ENCODE measurements at regions not wholly inside any gene's neighbourhood (a gene's known extent, or its start where the extent isn't known, plus 50 kb on each side); places are given as distances from the start of the nearest gene placed in this dataset.

DNA sequence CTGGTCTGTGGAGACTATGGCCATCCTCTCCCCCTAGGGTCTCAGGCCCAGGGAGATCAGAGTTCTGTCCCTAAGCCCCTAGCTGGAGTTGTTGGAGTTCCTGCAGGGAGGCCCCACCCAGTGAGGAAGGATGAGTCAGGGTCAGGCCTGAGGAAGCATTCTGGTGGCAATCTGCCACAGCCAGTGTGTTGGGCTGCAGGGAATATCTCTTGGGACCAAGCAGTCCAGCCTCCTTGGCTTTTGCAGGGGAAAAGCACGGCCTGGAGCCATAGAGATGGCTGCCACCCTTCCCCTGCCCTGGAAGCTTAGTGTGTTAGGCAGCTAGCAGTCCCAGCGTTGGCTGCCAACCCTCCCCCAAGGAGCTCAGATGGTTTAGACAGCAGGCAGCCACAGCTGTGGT, 202.4 kb downstream of the RTL9 start:
- Histone ChIP-seq H3K36me3 (replicated peaks) (no peaks in the 10 kb centered on the region), H3K4me1 (no peaks in the 10 kb centered on the region), H3K4me3 (no peak overlapping the region), H3K9me3 (peaks cover 8% of the 10 kb centered on the region), H3K27me3 (ENCODE audit: low read depth) (no peaks in the 10 kb centered on the region)
- no peak for DNase-seq (ENCODE audit: low spot score in 2 of 2)
- in situ Hi-C loops (cut with MboI; ENCODE audit: low sequenced_read_pairs), result no loop called here

DNA sequence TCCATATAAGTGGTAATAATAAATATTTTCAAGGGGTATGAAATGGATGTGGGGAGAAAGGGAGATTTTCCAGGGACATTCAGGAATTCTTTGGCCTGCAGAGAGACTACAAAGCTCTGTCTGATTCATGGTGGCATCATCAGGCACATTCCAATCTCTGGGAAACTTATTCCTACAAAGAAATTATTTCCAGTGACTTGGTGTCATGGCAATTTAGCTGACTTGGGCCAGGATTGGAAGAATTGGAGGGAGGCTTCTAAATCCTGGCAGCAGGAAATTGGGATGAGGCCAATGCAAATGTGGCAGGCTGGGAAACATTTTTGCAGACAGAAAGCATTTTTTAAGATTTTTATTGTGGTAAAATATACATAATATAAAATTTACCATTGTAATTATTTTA, 204.6 kb downstream of the RTL9 start:
- Histone ChIP-seq H3K4me3 (no peak overlapping the region), H3K36me3 (replicated peaks) (no peaks in the 10 kb centered on the region), H3K4me1 (no peaks in the 10 kb centered on the region), H3K9me3 (peaks cover 2% of the 10 kb centered on the region; the same call in 1 of the 2 replicates), H3K27me3 (ENCODE audit: low read depth) (no peaks in the 10 kb centered on the region)
- DNase-seq (ENCODE audit: low spot score in 2 of 2), result no peak
- in situ Hi-C loops (cut with MboI; ENCODE audit: low sequenced_read_pairs), result no loop called here

DNA sequence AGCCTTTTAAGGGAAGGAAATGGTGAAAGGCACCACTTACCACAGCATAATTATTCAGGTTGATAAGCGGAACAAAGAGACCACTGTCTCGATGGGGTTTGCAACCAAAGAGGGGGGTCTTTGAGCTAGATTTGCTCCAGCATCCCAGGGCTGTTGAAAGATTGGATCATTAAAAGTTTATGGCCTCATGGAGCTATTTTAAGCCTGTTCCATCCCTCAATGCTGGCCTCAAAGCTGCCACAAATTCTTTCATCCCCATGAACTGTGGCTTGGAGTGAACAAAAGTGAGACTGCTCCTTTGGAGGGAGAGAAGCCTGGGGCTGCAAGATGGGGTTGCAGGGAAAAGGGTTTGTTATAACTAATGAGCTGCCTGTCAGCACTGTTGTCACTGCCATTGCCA, 209.8 kb downstream of the RTL9 start:
- DNase-seq (ENCODE audit: low spot score in 2 of 2), result no peak
- in situ Hi-C loops (cut with MboI; ENCODE audit: low sequenced_read_pairs), result no loop called here
- Histone ChIP-seq H3K4me1 (no peaks in the 10 kb centered on the region), H3K27me3 (ENCODE audit: low read depth) (no peaks in the 10 kb centered on the region), H3K4me3 (no peak overlapping the region), H3K36me3 (replicated peaks) (no peaks in the 10 kb centered on the region), H3K9me3 (no peaks in the 10 kb centered on the region)

DNA sequence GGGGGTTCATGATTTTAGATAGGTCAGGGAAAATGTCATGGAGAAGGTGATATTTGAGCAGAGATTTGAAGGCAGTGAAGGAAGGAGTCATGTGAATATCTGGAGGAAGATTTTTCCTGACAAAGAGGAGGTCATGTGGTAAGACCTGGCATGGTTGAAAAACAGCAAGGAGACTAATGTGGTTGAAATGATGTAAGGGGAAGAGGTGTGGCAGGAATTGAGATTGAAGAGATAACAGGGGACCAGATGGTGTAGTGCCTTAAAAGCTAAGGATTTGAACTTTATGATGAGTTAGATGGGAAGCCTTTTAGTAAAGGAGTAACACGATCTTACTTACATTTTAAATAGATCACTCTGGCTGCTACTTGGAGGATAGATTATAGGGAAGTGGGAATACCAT, 210.9 kb downstream of the RTL9 start:
- H3K4me1 ChIP-seq, result no peaks in the 10 kb centered on the region
- H3K27me3 ChIP-seq (ENCODE audit: low read depth), result no peaks in the 10 kb centered on the region
- no peak for DNase-seq (ENCODE audit: low spot score in 2 of 2)
- H3K36me3 ChIP-seq (replicated peaks), result no peaks in the 10 kb centered on the region
- H3K9me3 ChIP-seq, result no peaks in the 10 kb centered on the region
- in situ Hi-C loops (cut with MboI; ENCODE audit: low sequenced_read_pairs), result no loop called here
- H3K4me3 ChIP-seq, result no peak overlapping the region

DNA sequence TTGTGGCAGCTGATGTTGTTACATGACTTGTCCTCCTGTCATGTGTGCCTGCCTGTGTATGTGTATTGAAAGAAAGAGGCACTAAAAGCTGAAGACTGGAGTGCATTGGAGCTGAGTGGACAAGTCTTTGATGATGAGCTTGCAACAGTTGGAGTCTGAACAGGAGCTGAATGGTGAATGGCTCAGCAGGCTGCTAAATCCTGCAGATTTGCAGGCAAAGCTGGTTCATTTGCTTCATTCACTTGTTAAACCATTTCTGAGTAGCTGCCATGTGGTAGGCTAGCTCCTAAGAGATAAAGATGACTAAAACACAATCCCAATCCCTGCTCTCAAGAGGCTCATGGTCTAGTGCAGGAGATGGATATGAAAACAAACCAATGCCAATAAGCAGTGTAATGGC, 217.3 kb downstream of the CHRDL1 start:
- H3K27me3 ChIP-seq (ENCODE audit: low read depth), result no peaks in the 10 kb centered on the region
- H3K4me3 ChIP-seq, result no peak overlapping the region
- in situ Hi-C loops (cut with MboI; ENCODE audit: low sequenced_read_pairs), result no loop called here
- H3K4me1 ChIP-seq, result no peaks in the 10 kb centered on the region
- no peaks in the 10 kb centered on the region for H3K36me3 ChIP-seq (replicated peaks)
- no peaks in the 10 kb centered on the region for H3K9me3 ChIP-seq
- no peak for DNase-seq (ENCODE audit: low spot score in 2 of 2)

- no peak overlapping the region for H3K4me3 ChIP-seq
- H3K27me3 ChIP-seq (ENCODE audit: low read depth), result no peaks in the 10 kb centered on the region
- no peaks in the 10 kb centered on the region for H3K4me1 ChIP-seq
- H3K36me3 ChIP-seq (replicated peaks), result no peaks in the 10 kb centered on the region
- H3K9me3 ChIP-seq, result no peaks in the 10 kb centered on the region
- in situ Hi-C loops (cut with MboI; ENCODE audit: low sequenced_read_pairs), result no loop called here
- DNase-seq (ENCODE audit: low spot score in 2 of 2), result no peak
These were observed 211.5 kb downstream of the CHRDL1 start for GRCh38 chrX:110584083-110584482.

DNA sequence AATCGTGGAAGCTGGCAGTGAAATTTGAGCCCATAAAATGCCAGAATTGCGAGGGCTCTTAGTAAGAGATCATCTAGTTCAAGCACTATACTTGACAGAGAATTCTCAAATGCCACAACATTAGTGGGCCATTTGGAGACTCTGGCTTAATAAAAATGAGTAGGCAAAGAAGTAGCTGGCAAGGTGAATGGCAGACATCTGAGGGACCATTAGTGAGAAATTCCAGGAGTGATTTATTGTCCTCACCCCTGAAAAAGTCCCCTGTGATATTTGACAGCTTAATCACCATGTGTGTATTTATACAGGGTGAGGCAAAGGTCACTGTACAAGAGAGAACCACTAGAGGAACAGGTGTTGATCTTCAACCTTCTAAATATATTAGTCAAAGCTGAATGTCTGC, 207.5 kb downstream of the CHRDL1 start:
- no peak for DNase-seq (ENCODE audit: low spot score in 2 of 2)
- no peak overlapping the region for H3K4me3 ChIP-seq
- in situ Hi-C loops (cut with MboI; ENCODE audit: low sequenced_read_pairs), result no loop called here
- H3K9me3 ChIP-seq, result no peaks in the 10 kb centered on the region
- no peaks in the 10 kb centered on the region for H3K27me3 ChIP-seq (ENCODE audit: low read depth)
- no peaks in the 10 kb centered on the region for H3K4me1 ChIP-seq
- H3K36me3 ChIP-seq (replicated peaks), result no peaks in the 10 kb centered on the region

DNA sequence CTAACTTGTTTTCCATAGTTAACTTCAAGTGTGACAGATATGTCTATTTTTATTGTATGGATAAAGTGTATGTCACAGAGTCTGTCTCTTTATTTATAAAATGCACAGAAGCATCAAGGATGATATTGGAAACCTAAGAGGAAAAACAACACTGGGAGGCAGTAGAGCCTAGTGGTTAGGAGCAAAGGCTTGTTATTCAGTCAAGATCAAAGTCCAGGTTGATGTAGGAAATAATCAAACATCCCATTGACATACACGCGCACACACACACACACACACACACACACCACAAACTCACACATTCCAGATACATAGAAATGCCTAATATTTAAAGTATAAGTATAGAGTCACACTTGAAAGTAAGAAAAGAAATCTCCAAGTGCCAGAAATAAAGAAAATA, 206.8 kb downstream of the CHRDL1 start:
- Histone ChIP-seq H3K27me3 (ENCODE audit: low read depth) (no peaks in the 10 kb centered on the region), H3K4me1 (no peaks in the 10 kb centered on the region), H3K9me3 (no peaks in the 10 kb centered on the region), H3K36me3 (replicated peaks) (no peaks in the 10 kb centered on the region), H3K4me3 (no peak overlapping the region)
- no peak for DNase-seq (ENCODE audit: low spot score in 2 of 2)
- in situ Hi-C loops (cut with MboI; ENCODE audit: low sequenced_read_pairs), result no loop called here

GRCh38 chrX:110600745-110601310, 194.8 kb downstream of the CHRDL1 start:
- in situ Hi-C loops (cut with MboI; ENCODE audit: low sequenced_read_pairs), result no loop called here
- H3K4me3 ChIP-seq, result no peak overlapping the region
- DNase-seq (ENCODE audit: low spot score in 2 of 2), result no peak
- no peaks in the 10 kb centered on the region for H3K27me3 ChIP-seq (ENCODE audit: low read depth)
- H3K36me3 ChIP-seq (replicated peaks), result no peaks in the 10 kb centered on the region
- no peaks in the 10 kb centered on the region for H3K4me1 ChIP-seq
- no peaks in the 10 kb centered on the region for H3K9me3 ChIP-seq

- Histone ChIP-seq H3K27me3 (ENCODE audit: low read depth) (no peaks in the 10 kb centered on the region), H3K4me3 (no peak overlapping the region), H3K36me3 (replicated peaks) (no peaks in the 10 kb centered on the region), H3K9me3 (no peaks in the 10 kb centered on the region), H3K4me1 (no peaks in the 10 kb centered on the region)
- no peak for DNase-seq (ENCODE audit: low spot score in 2 of 2)
- in situ Hi-C loops (cut with MboI; ENCODE audit: low sequenced_read_pairs), result no loop called here
These were observed 181.0 kb downstream of the CHRDL1 start for GRCh38 chrX:110614596-110614995.

All from HAP-1 (cell line).